IMR-90 (cell line): ENCODE measurements at regions not wholly inside any gene's neighbourhood (a gene's known extent, or its start where the extent isn't known, plus 50 kb on each side); places are given as distances from the start of the nearest gene placed in this dataset.

Source experiments
- ATAC-seq: fragments of 200-7000 bp; cut with Tn5 transposase; 2 replicates; pipeline ENCODE4 v1.9.1; 2020; ENCODE audit warnings: low read depth, mild to moderate bottlenecking, moderate library complexity
- BruUV-seq: library from RNA; stranded (reverse); fragments of 400-500 nt; replicated peaks from 2 replicates; lab custom pipeline; 2021; lab: Mats Ljungman, UMichigan
- CTCF ChIA-PET: fragments of 300-600 bp; formaldehyde crosslinking; extraction: SDS; loops from one replicate; lab custom pipeline; 2021; ENCODE audit warnings: antibody characterized with exemption; lab: Yijun Ruan, JAX
- POLR2A ChIA-PET: fragments of 300-600 bp; sonication (Branson Sonifier 250); formaldehyde crosslinking; loops from one replicate; lab custom pipeline; 2022; ENCODE audit warnings: antibody characterized with exemption; ENCODE audit not compliant: unreplicated experiment; lab: Charles Lee
- DNase-seq: peaks from one replicate; pipeline ENCODE4 v3.0.0; 2013
- H2AFZ ChIP-seq: replicated peaks from 2 replicates; pipeline ENCODE3; 2013; ENCODE audit warnings: low read length, mild to moderate bottlenecking; ENCODE audit not compliant: poor library complexity
- H2AK5ac ChIP-seq: 2 replicates; pipeline ENCODE4 v1.6.1; 2013; ENCODE audit warnings: low read depth, low read length, inconsistent platforms
- H2AK9ac ChIP-seq: replicated peaks from 2 replicates; pipeline ENCODE3; 2013; ENCODE audit warnings: mild to moderate bottlenecking, low read depth, low read length, moderate library complexity; ENCODE audit not compliant: poor library complexity
- H2BK120ac ChIP-seq: 2 replicates; pipeline ENCODE4 v1.6.1; 2013; ENCODE audit warnings: low read depth, low read length, inconsistent platforms
- H2BK15ac ChIP-seq: 3 replicates; pipeline ENCODE4 v1.6.1; 2013; ENCODE audit warnings: low read depth, low read length, inconsistent platforms
- H2BK20ac ChIP-seq: 2 replicates; pipeline ENCODE4 v1.6.1; 2013; ENCODE audit warnings: low read depth, mild to moderate bottlenecking, inconsistent platforms, low read length, moderate library complexity
- H2BK5ac ChIP-seq: 2 replicates; pipeline ENCODE4 v1.6.1; 2013; ENCODE audit warnings: mild to moderate bottlenecking, low read depth, low read length, inconsistent platforms; ENCODE audit not compliant: poor library complexity, severe bottlenecking
- H3K14ac ChIP-seq: replicated peaks from 2 replicates; pipeline ENCODE4 v1.6.1; 2013; ENCODE audit warnings: low read depth, low read length, inconsistent platforms
- H3K18ac ChIP-seq: 2 replicates; pipeline ENCODE4 v1.6.1; 2013; ENCODE audit warnings: low read depth, low read length, control low read depth
- H3K23ac ChIP-seq: 2 replicates; pipeline ENCODE4 v1.6.1; 2013; ENCODE audit warnings: low read depth, low read length, inconsistent platforms
- H3K27ac ChIP-seq: 2 replicates; pipeline ENCODE4 v1.5.1; 2013; ENCODE audit warnings: mild to moderate bottlenecking, control low read depth, low read length; ENCODE audit not compliant: insufficient read depth
- H3K27me3 ChIP-seq: 2 replicates; pipeline ENCODE4 v1.6.1; 2013; ENCODE audit warnings: low read length; ENCODE audit not compliant: control insufficient read depth, insufficient read depth
- H3K36me3 ChIP-seq: 2 replicates; pipeline ENCODE4 v1.6.1; 2013; ENCODE audit warnings: low read length, mixed read lengths; ENCODE audit not compliant: control insufficient read depth, insufficient read depth
- H3K4ac ChIP-seq: 2 replicates; pipeline ENCODE4 v1.6.1; 2013; ENCODE audit warnings: low read depth, low read length, inconsistent platforms
- H3K4me1 ChIP-seq: 2 replicates; pipeline ENCODE4 v1.6.1; 2013; ENCODE audit warnings: low read length, mixed read lengths; ENCODE audit not compliant: control insufficient read depth, insufficient read depth
- H3K4me2 ChIP-seq: 2 replicates; pipeline ENCODE4 v1.6.1; 2013; ENCODE audit warnings: low read depth, mild to moderate bottlenecking, control low read depth, low read length, moderate library complexity
- H3K4me3 ChIP-seq: 2 replicates; pipeline ENCODE4 v1.5.1; 2013; ENCODE audit warnings: low read depth, mild to moderate bottlenecking, control low read depth, low read length, moderate library complexity; ENCODE audit not compliant: insufficient read depth
- H3K56ac ChIP-seq: 2 replicates; pipeline ENCODE4 v1.6.1; 2013; ENCODE audit warnings: low read length, inconsistent platforms; ENCODE audit not compliant: insufficient read depth; ENCODE audit errors: extremely low read depth
- H3K79me1 ChIP-seq, 2 experiments: 2 replicates each; pipeline ENCODE4 v1.6.1; 2013; ENCODE audit warnings: low read length in 2 of 2, inconsistent platforms in 1 of 2, low read depth in 1 of 2
- H3K9ac ChIP-seq: 2 replicates; pipeline ENCODE4 v1.6.1; 2013; ENCODE audit warnings: low read depth, low read length, control low read depth
- H3K9me1 ChIP-seq: 2 replicates; pipeline ENCODE4 v1.6.1; 2013; ENCODE audit warnings: low read length, inconsistent platforms; ENCODE audit not compliant: insufficient read depth
- H3K9me3 ChIP-seq: 2 replicates; pipeline ENCODE4 v1.6.1; 2013; ENCODE audit warnings: low read length; ENCODE audit not compliant: control insufficient read depth, insufficient read depth
- H4K20me1 ChIP-seq: 2 replicates; pipeline ENCODE4 v1.6.1; 2013; ENCODE audit warnings: low read length, inconsistent platforms; ENCODE audit not compliant: insufficient read depth
- H4K5ac ChIP-seq: 2 replicates; pipeline ENCODE4 v1.6.1; 2013; ENCODE audit warnings: mild to moderate bottlenecking, low read depth, low read length, control low read depth
- H4K8ac ChIP-seq, 2 experiments: 2 replicates each; pipeline ENCODE4 v1.6.1; 2013; ENCODE audit warnings: low read depth in 2 of 2, low read length in 2 of 2, control low read depth in 1 of 2, inconsistent platforms in 1 of 2
- H4K91ac ChIP-seq: 2 replicates; pipeline ENCODE4 v1.6.1; 2013; ENCODE audit warnings: low read depth, low read length, inconsistent platforms; ENCODE audit not compliant: insufficient read depth
- BHLHE40 ChIP-seq: fragments of 150-350 bp; IDR thresholded peaks from 2 replicates; pipeline ENCODE4 v1.6.1; 2016; ENCODE audit warnings: mild to moderate bottlenecking, low read depth, low read length
- NFE2L2 ChIP-seq: fragments of 150-350 bp; IDR thresholded peaks from 2 replicates; pipeline ENCODE4 v1.6.1; 2016; ENCODE audit warnings: low read depth, mild to moderate bottlenecking, low read length
- RCOR1 ChIP-seq: IDR thresholded peaks from 2 replicates; pipeline ENCODE4 v1.6.1; 2012; ENCODE audit warnings: mild to moderate bottlenecking, low read length, improper control_type of control experiment; ENCODE audit not compliant: insufficient replicate concordance
- SMC3 ChIP-seq: fragments of 150-350 bp; IDR thresholded peaks from 2 replicates; pipeline ENCODE4 v1.6.1; 2016; ENCODE audit warnings: low read depth, mild to moderate bottlenecking, antibody characterized with exemption, low read length, moderate library complexity
- WGBS, 2 experiments: methylation state at CpG; one replicate each; pipeline versions ENCODE4 v1.1.5 to v1.1.7; 2013; ENCODE audit warnings: missing lambda C conversion rate in 2 of 2; ENCODE audit not compliant: insufficient read length in 1 of 2; ENCODE audit errors: extremely low coverage in 2 of 2; 5-methylcytosine and 5-hydroxymethylcytosine counted together
- dilution Hi-C: fragments of 300-500 bp; cut with HindIII; formaldehyde crosslinking; loops from one replicate; pipeline ENCODE4 v1.14.3; 2018; ENCODE audit warnings: low sequenced_read_pairs; ENCODE audit not compliant: unreplicated experiment
- in situ Hi-C: fragments of 300-500 bp; cut with MboI; formaldehyde crosslinking; loops from 3 replicates; pipeline ENCODE4 v1.14.3; 2019; ENCODE audit warnings: low sequenced_read_pairs, inconsistent platforms, mixed read lengths
- intact Hi-C: fragments of 100-400 bp; cut with micrococcal nuclease; formaldehyde crosslinking; loops from 2 replicates; pipeline ENCODE4 v1.10.0; 2022
- TF ChIP-seq, protein P1 (sequence below): fragments of 150-350 bp; IDR thresholded peaks from 2 replicates; pipeline ENCODE4 v1.6.1; 2017; ENCODE audit warnings: mild to moderate bottlenecking, antibody characterized with exemption, low read length, low read depth
- TF ChIP-seq, protein P2 (sequence below): conservative IDR thresholded peaks from 2 replicates; pipeline ENCODE4 v1.5.1; 2012; ENCODE audit warnings: mild to moderate bottlenecking, low read depth, low read length, improper control_type of control experiment

DNA sequence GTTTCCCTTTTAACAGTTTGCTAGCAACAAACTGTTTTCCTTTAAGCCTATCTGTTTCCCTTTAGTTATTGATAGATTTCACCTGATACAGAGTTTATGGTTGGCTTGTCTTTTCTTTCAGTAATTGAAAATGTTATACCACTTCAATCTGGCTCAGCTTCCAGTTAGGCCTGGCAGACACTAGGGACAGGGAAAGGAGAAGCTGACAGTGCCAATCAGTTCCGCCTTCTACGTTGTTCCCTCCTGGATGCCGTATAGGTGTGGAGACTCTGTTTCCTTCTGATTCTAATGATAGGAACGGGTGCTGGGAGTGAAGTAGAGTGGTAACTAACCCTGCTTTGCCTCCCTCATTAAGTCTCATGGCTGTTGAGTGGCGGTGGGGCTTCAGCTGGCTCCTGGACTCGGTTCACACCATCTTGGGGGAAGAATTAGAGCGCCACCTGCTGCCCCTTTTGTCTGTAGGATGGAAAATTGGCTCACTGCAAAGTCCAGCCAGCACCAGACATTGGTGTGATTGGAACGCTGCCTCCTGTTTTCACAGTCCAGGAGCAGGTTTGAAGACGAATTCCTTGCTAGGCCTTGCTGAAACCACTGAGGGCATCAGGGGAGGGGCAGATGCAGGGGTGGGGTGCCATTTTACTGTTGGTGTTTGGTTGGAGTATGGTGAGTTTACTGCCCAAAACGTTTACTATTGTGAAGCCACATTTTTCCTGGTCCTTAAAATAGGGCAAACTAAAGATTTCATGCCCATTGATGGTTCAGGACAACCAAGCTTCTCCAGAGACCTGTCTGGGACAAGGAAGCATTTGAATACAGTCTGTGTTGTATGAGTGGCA lies 1729.5 kb downstream of the GRIK2 start (continued):
- TF ChIP-seq NFE2L2, result no peak

DNA sequence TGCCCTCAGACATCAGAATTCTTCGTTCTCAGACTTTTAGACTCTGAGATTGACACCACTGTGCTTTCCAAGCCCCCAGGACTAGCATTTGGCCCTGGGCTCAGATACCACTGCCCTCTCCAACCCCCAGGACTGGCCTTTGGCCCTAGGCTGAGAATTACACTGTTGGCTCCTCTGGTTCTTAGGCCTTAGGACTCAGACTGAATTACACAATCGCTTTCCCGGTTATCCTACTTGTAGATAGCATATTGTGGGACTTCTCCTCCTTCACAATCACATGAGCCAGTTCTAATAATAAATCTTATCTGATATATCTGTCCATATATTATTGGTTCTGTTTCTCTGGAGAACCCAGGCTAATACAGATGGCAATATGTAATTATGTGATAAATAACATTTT lies 1725.5 kb downstream of the GRIK2 start:
- no peak overlapping the region for H3K9ac ChIP-seq
- no peaks in the 10 kb centered on the region for H3K9me1 ChIP-seq
- no peak overlapping the region for H3K4me3 ChIP-seq
- H4K5ac ChIP-seq, result no peak overlapping the region
- H3K23ac ChIP-seq, result no peak overlapping the region
- H3K18ac ChIP-seq, result no peak overlapping the region
- POLR2A ChIA-PET, result no interaction called here
- no peak overlapping the region for H3K4me2 ChIP-seq
- WGBS, 2 experiments, result no CpG with 5 or more reads among the region's 3 CpGs
- BruUV-seq, result no TSS peak
- H4K91ac ChIP-seq, result no peak overlapping the region
- no peak overlapping the region for H2BK5ac ChIP-seq
- H4K20me1 ChIP-seq, result no peaks in the 10 kb centered on the region
- H3K27ac ChIP-seq, result no peak overlapping the region
- H2BK15ac ChIP-seq, result no peak overlapping the region
- H3K56ac ChIP-seq, result no peak overlapping the region
- H2BK120ac ChIP-seq, result no peak overlapping the region
- peaks cover 6% of the 10 kb centered on the region for H3K9me3 ChIP-seq
- TF ChIP-seq, protein P1, sequence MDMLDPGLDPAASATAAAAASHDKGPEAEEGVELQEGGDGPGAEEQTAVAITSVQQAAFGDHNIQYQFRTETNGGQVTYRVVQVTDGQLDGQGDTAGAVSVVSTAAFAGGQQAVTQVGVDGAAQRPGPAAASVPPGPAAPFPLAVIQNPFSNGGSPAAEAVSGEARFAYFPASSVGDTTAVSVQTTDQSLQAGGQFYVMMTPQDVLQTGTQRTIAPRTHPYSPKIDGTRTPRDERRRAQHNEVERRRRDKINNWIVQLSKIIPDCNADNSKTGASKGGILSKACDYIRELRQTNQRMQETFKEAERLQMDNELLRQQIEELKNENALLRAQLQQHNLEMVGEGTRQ, result no peak
- TF ChIP-seq BHLHE40 (no peak), RCOR1 (no peak), SMC3 (no peak)
- TF ChIP-seq, protein P2, sequence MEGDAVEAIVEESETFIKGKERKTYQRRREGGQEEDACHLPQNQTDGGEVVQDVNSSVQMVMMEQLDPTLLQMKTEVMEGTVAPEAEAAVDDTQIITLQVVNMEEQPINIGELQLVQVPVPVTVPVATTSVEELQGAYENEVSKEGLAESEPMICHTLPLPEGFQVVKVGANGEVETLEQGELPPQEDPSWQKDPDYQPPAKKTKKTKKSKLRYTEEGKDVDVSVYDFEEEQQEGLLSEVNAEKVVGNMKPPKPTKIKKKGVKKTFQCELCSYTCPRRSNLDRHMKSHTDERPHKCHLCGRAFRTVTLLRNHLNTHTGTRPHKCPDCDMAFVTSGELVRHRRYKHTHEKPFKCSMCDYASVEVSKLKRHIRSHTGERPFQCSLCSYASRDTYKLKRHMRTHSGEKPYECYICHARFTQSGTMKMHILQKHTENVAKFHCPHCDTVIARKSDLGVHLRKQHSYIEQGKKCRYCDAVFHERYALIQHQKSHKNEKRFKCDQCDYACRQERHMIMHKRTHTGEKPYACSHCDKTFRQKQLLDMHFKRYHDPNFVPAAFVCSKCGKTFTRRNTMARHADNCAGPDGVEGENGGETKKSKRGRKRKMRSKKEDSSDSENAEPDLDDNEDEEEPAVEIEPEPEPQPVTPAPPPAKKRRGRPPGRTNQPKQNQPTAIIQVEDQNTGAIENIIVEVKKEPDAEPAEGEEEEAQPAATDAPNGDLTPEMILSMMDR, result no peak
- no peak for DNase-seq
- no peak overlapping the region for H3K4ac ChIP-seq
- in situ Hi-C loops, result no loop called here
- CTCF ChIA-PET, result no interaction called here
- no peak overlapping the region for H2AK9ac ChIP-seq
- dilution Hi-C loops, result no loop called here
- H2BK20ac ChIP-seq, result no peak overlapping the region
- no peaks in the 10 kb centered on the region for H3K79me1 ChIP-seq
- intact Hi-C loops, result no loop called here
- no peak for ATAC-seq
- no peak overlapping the region for H2AK5ac ChIP-seq
- no peak overlapping the region for H2AFZ ChIP-seq
- no peak overlapping the region for H3K14ac ChIP-seq
- no peaks in the 10 kb centered on the region for H3K27me3 ChIP-seq
- no peaks in the 10 kb centered on the region for H3K4me1 ChIP-seq
- H4K8ac ChIP-seq, result no peak overlapping the region
- no peaks in the 10 kb centered on the region for H3K36me3 ChIP-seq
